Kidney glomerular epithelial cell (primary cell): ENCODE measurements at regions not wholly inside any gene's neighbourhood (a gene's known extent, or its start where the extent isn't known, plus 50 kb on each side); places are given as distances from the start of the nearest gene placed in this dataset.

Source experiments
- DNase-seq: peaks from one replicate; lab custom pipeline; 2025; lab: John Stamatoyannopoulos, UW

DNA sequence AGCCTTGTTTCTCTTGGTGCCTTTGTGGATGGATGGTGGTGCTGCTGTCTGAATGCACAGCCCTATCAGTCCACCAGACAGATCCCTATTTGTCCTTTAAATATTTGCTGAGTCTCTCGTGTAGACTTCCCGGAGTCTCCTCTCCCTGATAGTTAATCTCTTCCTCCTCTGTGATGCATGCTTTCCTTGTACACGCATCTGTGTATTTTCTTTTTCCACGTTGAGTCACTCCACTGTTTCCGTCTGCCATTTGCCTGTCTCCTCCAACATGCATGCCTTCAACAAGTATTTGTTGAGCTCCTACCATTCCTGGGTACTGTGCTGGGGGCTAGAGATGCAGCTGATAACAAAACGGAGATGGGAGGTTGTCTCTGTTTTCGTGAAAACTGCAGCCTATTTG lies 282.6 kb downstream of the HAPSTR1 start:
- DNase-seq, result no peak

DNA sequence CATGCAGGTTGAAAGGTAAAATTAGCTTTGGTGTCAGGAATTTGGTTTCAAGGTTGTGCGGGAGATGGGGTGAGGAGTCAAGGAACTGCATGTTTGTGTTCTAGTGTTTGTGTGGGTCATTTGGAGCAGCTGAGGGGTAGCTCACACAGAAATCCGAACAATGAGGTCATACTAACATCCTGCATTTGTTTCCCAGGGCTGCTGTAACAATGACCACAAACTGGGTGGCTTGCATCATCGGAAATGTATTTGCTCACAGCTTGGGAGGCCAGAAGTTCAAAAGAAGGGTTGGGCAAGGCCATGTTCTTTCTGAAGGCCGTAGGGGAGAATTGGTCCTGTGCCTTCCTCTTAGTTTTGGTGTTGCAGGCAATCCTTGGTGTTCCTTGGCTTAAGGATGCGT lies 287.4 kb downstream of the HAPSTR1 start:
- DNase-seq, result no peak

DNA sequence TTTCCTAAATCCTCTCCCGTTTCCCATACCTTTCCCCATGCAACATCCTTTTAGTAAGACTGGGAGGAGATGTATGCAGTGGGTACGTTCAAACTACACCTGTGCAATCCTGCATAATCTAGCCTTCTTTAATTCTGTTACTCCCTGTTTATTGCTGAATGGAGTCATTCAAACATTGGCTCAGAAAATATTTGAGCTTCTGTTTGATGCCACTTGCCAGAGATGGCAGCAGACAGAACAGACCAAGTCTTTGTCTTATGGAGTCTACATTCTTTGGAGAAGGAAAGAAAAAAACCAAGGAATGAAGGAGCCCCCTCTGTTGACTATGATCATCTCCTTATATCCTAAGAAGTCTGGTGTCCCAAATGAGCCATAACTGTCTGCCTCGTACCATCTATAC lies 288.8 kb downstream of the HAPSTR1 start:
- no peak for DNase-seq

DNA sequence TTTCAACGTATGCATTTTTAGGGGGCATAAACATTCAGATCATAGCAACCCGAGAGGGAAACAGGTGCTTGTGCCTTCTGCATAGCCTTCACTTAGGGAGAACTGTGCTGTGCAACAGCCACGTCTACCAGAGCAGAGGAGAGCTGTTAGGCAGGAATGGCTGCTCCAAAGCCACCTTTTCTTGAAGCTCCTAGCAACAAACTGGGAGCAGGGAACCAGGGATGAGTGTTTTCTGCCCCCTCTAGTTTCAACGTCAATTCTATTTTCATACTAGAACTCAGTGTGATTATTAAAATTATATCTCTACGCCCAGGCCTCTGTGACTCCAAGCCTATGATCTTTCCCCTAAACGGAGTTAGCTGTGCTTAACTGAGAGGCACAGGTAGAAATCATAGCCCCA lies 290.0 kb downstream of the HAPSTR1 start:
- DNase-seq, result no peak

DNA sequence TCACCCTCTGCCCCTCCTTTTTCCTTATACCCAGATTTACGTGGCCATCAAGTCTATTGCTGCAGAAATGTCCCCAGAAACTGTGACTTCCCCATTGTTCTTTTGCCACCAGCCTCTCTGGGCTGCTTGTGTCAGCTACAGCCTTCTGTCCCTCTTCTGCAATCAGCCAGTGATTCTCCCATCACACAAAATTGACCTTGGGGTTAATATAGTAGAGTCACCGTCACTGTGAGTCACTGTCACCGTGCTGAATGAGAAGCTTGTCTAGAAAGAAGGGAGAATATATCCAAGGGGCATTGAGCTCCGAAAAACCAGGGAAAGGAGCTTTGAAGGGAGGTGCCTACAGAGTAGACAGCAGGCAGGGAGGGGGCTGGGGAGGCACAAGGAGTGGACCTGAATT lies 290.5 kb downstream of the HAPSTR1 start:
- no peak for DNase-seq

DNA sequence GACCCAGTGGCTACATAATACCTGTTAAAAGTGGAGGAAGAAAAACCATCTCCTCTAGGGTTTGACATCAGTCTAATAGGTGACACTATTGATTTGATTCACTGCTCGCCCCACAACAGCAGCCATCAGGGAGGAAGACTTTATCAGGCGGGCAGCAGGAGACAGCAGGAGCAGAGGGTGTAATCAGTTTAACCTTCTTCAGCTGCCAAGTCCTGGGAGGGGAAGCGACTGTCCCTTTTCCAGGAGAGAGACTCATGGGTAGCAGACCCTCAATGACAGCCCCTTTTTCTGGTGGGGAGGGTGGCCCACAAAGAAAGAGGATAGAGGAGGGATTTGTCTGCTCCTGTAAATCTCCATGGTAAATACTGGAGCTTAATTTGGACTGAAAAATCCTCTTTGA lies 291.8 kb downstream of the HAPSTR1 start:
- no peak for DNase-seq

DNA sequence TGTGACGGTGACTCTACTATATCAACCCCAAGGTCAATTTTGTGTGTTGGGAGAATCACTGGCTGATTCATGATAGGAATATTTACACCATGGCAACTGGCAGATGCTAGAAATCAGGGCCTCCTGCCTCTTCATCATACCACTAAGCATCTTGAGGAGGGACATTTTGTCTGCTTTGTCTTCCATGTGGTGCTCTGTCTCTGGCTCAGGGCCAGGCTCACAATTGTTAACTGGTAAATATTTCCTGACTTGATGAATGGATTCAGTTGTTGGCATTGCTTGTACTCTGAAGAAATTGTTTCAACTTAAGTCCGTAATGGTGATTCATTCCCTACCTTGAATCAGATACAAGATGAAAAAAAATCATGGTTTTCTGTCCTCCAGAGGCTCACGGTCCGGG lies 292.7 kb downstream of the HAPSTR1 start:
- no peak for DNase-seq

DNA sequence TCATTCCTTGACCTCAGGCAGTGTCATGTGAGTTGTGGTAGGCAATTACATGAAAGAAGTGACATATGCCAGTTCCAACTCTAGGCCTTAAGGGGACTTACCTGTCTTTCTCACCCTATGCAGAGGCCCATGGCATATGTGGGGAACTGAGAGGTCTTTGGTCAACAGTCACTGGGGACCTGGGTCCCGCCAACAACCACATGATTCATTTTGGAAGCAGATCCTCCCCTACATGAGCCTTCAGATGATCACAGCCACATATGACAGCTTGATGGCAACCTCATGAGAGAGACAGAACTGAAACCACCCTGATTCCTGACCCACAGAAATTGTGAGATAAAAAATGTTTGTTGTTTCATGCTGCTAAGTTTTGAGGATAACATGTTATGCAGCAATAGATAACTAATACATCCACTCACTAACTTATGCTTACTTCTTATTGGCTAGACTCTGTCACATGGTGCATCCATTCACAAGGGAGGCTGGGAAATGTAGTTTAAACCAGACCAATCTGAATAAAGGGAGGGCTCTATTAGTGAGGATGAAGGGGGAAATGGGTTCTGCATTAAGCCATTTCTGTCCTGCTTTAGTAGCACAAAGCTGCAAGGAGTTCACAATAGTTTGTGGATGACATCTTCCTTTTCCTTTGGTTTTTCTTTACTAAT lies 298.2 kb downstream of the HAPSTR1 start:
- no peak for DNase-seq

DNA sequence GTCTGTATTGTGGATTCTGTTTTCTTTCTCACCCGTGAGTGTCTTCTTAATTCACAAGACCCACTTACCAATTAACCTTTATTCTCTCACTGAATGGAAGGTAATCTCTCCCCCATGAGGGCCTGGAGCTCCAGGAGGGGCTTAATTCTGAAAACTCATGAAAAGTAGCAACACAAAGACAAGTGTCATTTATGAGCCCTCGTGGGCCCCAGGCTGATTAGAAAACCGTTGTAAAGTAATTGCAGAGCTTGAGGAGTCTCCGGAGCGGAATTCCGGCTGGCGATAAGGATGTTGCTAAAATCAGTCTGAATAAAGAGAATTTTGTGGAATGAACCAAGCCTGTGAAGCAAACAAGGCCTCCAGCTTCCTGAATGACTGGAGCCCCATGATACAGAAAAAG lies 301.5 kb downstream of the HAPSTR1 start:
- no peak for DNase-seq

DNA sequence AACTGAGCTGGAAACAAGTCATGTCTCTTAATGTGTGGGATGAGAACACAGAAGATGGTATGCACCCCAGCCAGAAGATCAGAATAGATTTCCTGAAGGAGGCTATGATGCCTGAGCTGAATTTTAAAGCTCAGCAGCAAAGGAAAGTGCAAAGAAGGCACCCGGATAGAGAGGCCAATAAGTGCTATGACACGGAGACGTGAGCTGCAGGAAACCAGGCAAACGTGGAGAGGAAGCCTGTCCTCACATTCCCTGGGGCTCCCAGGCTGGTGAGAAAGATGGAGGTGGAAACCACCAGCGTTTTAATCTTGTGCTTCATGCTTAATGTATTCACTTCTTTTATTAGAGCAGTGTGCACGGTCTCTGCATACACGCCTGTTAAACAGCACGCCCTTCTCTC lies 302.1 kb downstream of the HAPSTR1 start:
- DNase-seq, result no peak

DNA sequence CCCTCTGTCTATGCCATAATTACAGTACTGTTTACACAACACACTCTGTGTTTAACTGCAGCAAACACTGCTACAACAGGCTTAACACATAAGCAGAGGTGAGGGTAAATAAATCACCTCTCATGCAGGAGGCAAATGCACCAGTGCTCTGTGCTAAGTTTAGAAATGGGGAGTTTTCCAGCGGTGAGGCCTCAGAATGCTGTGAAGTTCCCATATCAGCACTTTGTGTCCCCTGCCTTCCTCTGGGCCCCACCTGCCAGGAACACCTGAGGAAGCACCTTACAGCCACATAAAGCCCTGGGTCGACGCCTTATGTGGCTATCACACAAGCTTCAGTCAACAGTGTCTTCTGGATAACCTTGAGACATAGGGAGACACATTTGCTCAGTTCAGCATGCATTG lies 304.5 kb downstream of the HAPSTR1 start:
- DNase-seq, result no peak

DNA sequence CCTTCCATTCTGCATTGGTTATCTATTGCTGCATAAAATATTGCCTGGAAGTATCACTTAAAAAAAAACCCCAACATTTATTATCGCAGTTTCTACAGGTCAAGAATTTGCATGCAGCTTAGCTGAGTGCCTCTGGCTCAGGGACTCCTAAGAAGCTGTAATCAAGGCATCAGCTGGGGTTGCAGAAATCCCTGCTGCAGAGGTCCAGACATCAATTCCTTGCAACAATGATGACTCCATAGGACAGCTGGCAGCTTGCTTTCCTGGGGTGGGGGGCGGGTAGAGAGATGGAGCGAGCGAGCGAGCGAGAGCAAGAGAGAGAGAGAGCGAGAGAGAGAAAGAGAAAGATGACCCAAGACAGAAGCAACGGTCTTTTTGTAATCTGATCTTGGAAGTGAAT lies 308.1 kb downstream of the HAPSTR1 start:
- no peak for DNase-seq

DNA sequence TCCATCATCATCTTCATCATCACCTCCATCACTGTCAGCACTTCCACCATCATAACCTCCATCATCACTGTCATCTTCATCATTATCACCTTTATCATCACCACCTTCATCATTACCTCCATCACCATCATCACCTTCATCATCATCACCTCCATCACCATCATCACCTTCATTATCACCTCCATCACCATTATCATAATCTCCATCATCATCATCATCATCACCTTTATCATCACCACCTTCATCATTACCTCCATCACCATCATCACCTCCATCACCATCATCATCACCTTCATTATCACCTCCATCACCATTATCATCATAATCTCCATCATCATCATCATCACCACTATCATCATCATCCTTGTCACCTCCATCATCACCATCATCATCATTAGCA lies 309.7 kb downstream of the HAPSTR1 start:
- DNase-seq, result no peak

DNA sequence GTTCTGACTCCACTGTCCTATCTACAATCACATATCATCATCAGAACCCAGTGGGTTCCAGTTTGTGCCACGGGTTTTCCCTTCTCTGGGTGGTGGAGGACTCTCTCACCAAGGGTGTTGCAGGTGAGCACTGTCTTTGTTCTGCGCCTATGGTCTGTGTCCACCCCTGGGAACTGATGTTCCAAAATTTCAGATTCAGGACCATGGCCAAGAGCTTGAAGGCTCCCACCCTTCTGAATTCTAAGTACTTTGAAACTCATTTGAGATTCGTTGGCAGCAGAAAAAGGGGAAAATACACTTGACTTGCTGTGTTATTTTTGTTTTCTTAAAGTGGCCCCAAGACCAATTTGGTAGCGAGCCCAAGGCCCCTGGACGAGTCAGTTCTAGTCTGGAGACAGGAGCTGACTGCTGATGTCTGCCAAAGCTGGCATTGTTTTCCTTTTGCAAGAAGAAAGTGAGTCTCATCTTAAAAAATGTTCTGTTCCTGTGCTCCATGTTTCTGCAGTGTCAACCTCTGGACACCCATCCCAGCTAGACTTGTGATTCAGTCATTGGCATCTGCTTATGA lies 310.9 kb downstream of the HAPSTR1 start:
- DNase-seq, result no peak

DNA sequence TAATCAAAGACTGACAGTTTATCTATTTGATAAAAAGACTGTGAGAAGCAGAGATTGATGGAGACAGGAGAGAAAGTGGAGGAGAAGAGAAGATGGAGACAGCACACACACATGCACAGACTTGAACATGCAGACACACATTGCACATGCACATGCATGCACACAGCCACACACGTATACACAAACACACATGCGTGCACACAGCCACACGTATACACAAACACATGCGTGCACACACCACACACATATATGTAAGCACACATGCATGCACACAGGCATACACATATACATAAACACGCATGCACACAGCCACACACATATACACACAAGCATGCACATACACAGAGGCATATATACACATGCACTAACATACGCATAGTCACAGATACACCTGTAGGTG lies 313.4 kb downstream of the HAPSTR1 start:
- no peak for DNase-seq

DNA sequence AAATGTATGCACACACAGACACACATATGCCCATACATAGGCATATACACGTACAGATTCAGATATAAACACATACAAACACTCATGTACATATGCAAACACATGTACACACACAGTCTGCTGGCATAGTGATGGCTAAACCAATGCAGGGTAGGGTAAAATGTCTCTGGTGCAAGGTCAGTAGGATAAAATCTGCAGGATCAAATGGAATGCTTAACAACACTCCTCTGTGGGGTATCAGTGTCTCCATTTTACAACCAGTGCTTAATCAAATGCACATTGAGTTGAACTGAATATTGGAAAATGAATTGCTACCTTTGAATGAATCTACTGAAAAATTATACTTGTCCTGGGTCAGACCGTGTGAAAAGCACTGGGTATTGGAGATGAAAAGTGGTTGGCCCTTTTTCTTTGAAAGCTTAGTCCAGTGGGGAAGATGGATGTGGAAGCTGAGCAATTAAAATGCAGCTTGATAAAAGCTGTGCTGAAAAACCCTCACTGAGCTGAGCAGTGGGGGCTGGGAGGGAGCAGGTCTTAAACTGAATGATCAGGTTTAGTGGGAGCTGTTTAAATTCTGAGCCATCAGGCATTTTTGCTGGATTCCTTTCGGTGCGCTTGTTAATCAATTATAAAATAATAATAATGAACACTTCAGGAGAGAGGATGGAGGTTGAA lies 314.7 kb downstream of the HAPSTR1 start:
- no peak for DNase-seq

DNA sequence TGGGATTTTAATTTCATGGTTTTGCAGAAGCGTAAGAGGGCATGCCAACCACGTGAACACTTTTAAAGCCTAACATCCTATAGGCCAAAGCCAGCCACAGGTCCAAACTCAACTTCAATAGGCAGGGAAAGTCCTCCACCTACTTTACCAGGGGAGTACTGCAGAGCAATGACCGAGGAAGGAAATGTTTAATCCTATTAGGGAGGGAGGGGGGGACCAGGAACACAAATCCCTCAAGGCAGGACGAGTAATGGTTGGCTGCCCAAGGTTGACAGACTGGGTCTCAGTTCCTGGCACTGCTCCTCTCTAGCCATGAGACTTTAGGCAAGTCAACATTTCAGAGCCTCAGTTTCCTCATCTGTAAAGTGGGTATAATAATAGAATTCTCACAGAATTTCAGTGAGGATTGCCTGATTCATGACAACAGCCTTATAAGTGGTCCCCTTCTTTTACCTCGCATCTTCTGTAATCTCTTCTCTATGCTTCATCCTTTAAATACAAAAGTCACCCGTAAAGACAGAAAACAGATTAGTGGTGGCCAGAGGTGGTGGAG lies 315.8 kb downstream of the HAPSTR1 start:
- no peak for DNase-seq

DNA sequence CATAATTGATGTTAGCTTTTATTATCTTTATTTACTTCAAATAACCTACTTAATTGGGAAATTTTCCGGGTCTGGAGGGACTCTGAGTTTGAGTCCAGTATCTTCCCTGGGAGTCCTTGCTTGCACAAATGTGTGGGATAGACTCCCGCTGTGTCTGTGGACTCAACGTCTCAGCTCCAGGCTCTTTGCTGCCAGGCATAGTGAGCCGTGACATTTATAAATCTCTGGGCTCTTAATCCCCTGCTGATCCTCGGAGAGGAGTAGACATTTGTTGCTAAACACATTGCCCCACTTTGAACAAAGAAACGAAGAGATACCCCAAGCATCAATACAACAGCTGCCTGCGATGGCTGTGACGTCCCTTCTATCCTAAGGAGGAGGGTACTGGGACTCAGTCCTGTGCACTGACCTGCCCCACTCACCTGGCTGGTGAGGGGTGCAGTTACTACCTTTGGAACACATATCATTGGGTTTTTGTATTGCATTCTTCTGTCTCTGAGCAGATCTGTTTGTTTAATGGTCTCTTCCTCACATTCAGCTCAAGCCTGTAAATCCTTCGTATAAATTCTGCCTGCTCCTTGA lies 316.9 kb downstream of the HAPSTR1 start:
- no peak for DNase-seq

DNA sequence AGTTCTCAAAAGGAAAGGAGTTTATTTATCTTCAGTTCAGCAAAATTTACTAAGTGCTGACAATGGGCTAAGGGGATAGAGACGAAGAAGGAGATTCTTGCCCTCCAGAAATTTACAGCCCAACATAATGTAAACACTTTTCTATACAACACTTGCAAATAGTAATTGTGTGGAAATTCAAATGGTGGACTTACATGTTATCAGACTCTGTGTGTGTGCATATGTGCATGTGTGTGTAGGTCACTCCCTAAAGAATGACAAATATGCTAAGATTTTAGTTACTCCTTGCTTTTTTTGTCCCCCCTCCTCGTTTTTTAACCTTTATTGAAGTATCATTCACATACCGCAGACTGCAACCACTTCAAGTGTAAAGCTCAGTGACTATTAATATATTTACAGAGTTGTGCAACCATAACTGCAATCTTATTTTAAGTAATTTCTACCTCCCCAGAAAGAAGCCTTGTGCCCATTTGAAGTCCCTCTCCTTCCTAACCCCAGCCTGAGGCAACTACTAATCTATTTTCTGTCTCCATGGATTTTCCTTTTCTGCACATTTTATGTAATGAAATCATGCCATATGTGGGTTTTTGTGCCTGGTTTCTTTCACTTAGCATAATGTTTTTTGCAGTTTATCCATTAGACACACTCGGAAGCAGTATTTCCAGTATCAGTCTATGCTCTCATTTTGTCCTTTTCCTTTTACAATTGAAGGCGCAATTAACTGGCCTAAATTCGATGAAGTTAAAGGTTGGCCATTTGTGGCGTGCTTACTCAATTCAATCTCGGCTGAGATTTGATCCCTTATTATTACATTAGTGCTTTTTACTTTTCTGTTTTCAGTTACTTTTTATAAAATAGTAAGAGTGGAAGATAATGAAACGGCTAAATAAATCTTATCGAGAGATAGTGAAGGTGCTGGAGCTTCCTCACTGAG lies 318.4 kb downstream of the HAPSTR1 start:
- no peak for DNase-seq

DNA sequence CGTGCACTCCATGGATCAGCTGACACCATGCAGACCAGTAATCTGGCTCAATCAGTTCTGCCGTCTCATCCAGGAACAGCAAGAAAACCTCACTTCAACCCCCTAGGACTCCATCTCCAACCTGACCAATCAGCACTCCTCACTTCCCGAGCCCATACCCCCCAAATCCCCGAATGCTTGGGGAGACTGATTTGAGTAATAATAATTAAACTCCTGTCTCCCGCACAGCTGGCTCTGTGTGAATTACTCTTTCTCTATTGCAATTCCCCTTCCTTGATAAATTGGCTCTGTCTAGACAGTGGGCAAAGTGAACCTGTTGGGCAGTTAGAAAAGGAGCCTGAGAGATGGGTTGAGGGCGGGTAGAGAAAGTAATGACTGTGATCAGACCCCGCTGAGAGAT lies 320.0 kb downstream of the HAPSTR1 start:
- no peak for DNase-seq

DNA sequence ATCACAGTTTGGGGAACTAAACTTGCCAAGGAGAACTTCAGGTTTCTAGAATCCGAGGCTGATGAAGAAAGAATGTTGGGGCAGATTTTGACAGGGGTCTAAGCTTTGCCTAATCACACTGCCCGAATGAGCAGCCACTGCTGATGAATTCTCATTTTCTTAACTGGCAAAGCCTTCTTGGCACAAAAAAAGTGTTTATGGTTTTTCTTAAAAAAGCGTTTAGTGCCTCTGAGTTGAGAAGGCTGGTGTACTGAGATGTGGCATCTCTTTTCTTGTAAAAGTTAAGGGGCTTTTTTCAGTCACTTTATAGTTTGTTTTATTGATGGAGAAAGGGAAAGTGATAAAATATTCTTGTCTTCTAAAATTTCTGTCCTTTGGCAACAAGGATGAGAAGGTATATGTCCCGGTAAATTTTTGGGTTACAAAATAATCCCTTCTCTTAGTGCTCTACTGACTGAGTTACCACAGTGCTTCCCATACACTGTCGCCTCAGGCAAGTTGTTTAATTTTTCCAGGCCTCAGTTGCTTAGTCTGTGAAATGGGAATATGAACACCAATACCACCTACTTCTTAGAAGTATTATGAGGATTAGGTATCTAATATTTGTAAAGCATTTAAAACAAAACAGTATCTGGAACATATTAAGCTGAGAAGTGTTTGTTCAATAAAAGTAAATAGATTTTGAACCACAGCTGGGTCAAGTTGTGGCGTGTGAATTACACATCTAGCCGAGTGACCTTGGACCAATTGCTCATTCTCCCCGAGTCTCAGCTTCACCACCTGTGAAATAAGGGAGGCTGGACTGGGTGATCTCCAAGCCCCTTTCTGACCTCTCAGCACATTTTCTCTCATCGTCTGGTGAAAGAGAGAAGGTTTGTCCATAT lies 320.8 kb downstream of the HAPSTR1 start:
- no peak for DNase-seq
